Sigmoid colon (tissue), 6 donors: ENCODE measurements at regions not wholly inside any gene's neighbourhood (a gene's known extent, or its start where the extent isn't known, plus 50 kb on each side); places are given as distances from the start of the nearest gene placed in this dataset.
A peak's percentile ranks its signal among the peaks of the same experiment; 100 is the strongest.

Experiments used
- DNase-seq: peaks from one replicate; pipeline ENCODE4 v3.0.0-alpha.2; 2019
- H3K27ac ChIP-seq, 4 donors: fragments of 200-600 bp; sonication (generic); one replicate each; pipeline ENCODE4 v1.5.1; 2016 to 2019; ENCODE audit warnings: mild to moderate bottlenecking in 1 of 4
- H3K27me3 ChIP-seq, 3 donors: fragments of 200-600 bp; sonication (generic); one replicate each; pipeline ENCODE4 v1.5.1; 2019; ENCODE audit warnings: mild to moderate bottlenecking in 1 of 3
- H3K36me3 ChIP-seq, 4 donors: fragments of 200-600 bp; sonication (generic); one replicate each; pipeline ENCODE4 v1.5.1; 2016 to 2019
- H3K4me1 ChIP-seq, 4 donors: fragments of 200-600 bp; sonication (generic); one replicate each; pipeline ENCODE4 v1.5.1; 2017 to 2019
- H3K4me3 ChIP-seq, 4 donors: fragments of 200-600 bp; sonication (generic); one replicate each; pipeline ENCODE4 v1.5.1; 2017 to 2019; ENCODE audit warnings: mild to moderate bottlenecking in 2 of 4, moderate library complexity in 1 of 4
- H3K9me3 ChIP-seq, 4 donors: fragments of 200-600 bp in 3 of 4; sonication (generic) in 3 of 4; one replicate each; pipeline versions ENCODE4 v1.5.1 to v1.6.1; 2013 to 2019
- CTCF ChIP-seq, 4 experiments: fragments of 450-650 bp in 3 of 4; fragments of 200-600 bp in 1 of 4; IDR thresholded peaks; one replicate each; pipeline ENCODE4 v1.5.1; 2016 to 2019; ENCODE audit warnings: antibody characterized with exemption in 4 of 4, mild to moderate bottlenecking in 3 of 4, moderate library complexity in 2 of 4
- EP300 ChIP-seq, 4 donors: sonication (generic); formaldehyde crosslinking; IDR thresholded peaks; one replicate each; pipeline ENCODE4 v1.6.1; 2017; ENCODE audit warnings: antibody characterized with exemption in 4 of 4
- POLR2A ChIP-seq, 2 donors: fragments of 450-650 bp; IDR thresholded peaks; one replicate each; pipeline ENCODE4 v1.6.1; 2016; ENCODE audit warnings: antibody characterized with exemption in 2 of 2, mild to moderate bottlenecking in 2 of 2, moderate library complexity in 2 of 2
- POLR2AphosphoS5 ChIP-seq, 4 donors: sonication (generic); formaldehyde crosslinking; IDR thresholded peaks; one replicate each; pipeline ENCODE4 v1.6.1; 2017; ENCODE audit warnings: antibody characterized with exemption in 4 of 4
- WGBS, 2 donors: extraction: QIAGEN DNeasy Blood & Tissue Kit; methylation state at CpG; one replicate each; pipeline ENCODE4 v1.1.7; 2013; 5-methylcytosine and 5-hydroxymethylcytosine counted together
- intact Hi-C: fragments of 100-400 bp; cut with DNase I; formaldehyde crosslinking; loops from one replicate; pipeline ENCODE4 v1.15.1; 2023
- donor health status: healthy with polysubstance abuse.
- donor health status: healthy.

GRCh38 chr16:85490407-85491057 lies 122.6 kb upstream of the GSE1 start:
- H3K27me3 ChIP-seq = no peaks in the 10 kb centered on the region
- H3K4me3 ChIP-seq = no peak overlapping the region
- TF ChIP-seq POLR2A (IDR thresholded peaks at IDR 0.05) (no peak), EP300 (IDR thresholded peaks at IDR 0.05) (no peak), CTCF (IDR thresholded peaks at IDR 0.05) (no peak), POLR2AphosphoS5 (IDR thresholded peaks at IDR 0.05) (no peak)
- no peaks in the 10 kb centered on the region for H3K9me3 ChIP-seq
- no peak for DNase-seq
- no peaks in the 10 kb centered on the region for H3K36me3 ChIP-seq
- H3K27ac ChIP-seq = no peak overlapping the region
- peaks cover 0 to 22% (median 20%) of the 10 kb centered on the region in 4 donors for H3K4me1 ChIP-seq
- intact Hi-C loops = no loop called here
- 85 to 93% methylated on average over 27 of the region's 27 CpGs for WGBS, 2 donors

GRCh38 chr16:85491058-85491771 lies 121.9 kb upstream of the GSE1 start:
- intact Hi-C loops = no loop called here
- TF ChIP-seq POLR2AphosphoS5 (IDR thresholded peaks at IDR 0.05) = no peak
- no peak for TF ChIP-seq EP300 (IDR thresholded peaks at IDR 0.05)
- TF ChIP-seq CTCF (IDR thresholded peaks at IDR 0.05) = peak in 2 of 4 experiments; percentile 26 to 46
- Histone ChIP-seq H3K9me3 (no peaks in the 10 kb centered on the region), H3K4me1 (peaks cover 0 to 22% (median 20%) of the 10 kb centered on the region in 4 donors), H3K27ac (peak overlapping the region in 3 of 4 donors; percentile 46 to 61 (median 57)), H3K4me3 (no peak overlapping the region), H3K36me3 (no peaks in the 10 kb centered on the region), H3K27me3 (no peaks in the 10 kb centered on the region)
- DNase-seq = no peak
- 51 to 74% methylated on average over 17 of the region's 17 CpGs for WGBS, 2 donors

- Histone ChIP-seq H3K36me3 (no peaks in the 10 kb centered on the region), H3K4me3 (no peak overlapping the region), H3K4me1 (peaks cover 0 to 22% (median 20%) of the 10 kb centered on the region in 4 donors), H3K9me3 (no peaks in the 10 kb centered on the region), H3K27me3 (no peaks in the 10 kb centered on the region), H3K27ac (peak overlapping the region; percentile 21 to 61 (median 52))
- intact Hi-C loops = no loop called here
- TF ChIP-seq POLR2AphosphoS5 (IDR thresholded peaks at IDR 0.05) (peak in 3 of 4 donors; percentile 19 to 22 (median 21)), EP300 (IDR thresholded peaks at IDR 0.05) (no peak)
- peak; percentile 91 for DNase-seq
- WGBS, 2 donors = 23 to 40% methylated on average over 17 of the region's 17 CpGs
Observed at GRCh38 chr16:85491798-85492294, 121.3 kb upstream of the GSE1 start.

- Histone ChIP-seq H3K36me3 (no peaks in the 10 kb centered on the region), H3K4me1 (peaks cover 0 to 22% (median 20%) of the 10 kb centered on the region in 4 donors), H3K4me3 (no peak overlapping the region), H3K9me3 (no peaks in the 10 kb centered on the region), H3K27me3 (no peaks in the 10 kb centered on the region), H3K27ac (peak overlapping the region in 3 of 4 donors; percentile 42 to 57 (median 46))
- DNase-seq = no peak
- WGBS, 2 donors = 65 to 71% methylated on average over 12 of the region's 12 CpGs
- no peak for TF ChIP-seq CTCF (IDR thresholded peaks at IDR 0.05)
- TF ChIP-seq POLR2A (IDR thresholded peaks at IDR 0.05) = no peak
- TF ChIP-seq POLR2AphosphoS5 (IDR thresholded peaks at IDR 0.05) = no peak
- TF ChIP-seq EP300 (IDR thresholded peaks at IDR 0.05) = no peak
- intact Hi-C loops = no loop called here
Observed at GRCh38 chr16:85492295-85492864, 120.7 kb upstream of the GSE1 start.

GRCh38 chr16:85494315-85494714 lies 118.8 kb upstream of the GSE1 start:
- DNase-seq = no peak
- Histone ChIP-seq H3K9me3 (no peaks in the 10 kb centered on the region), H3K4me1 (peaks cover 0 to 22% (median 20%) of the 10 kb centered on the region in 4 donors), H3K4me3 (no peak overlapping the region), H3K27ac (no peak overlapping the region), H3K27me3 (no peaks in the 10 kb centered on the region), H3K36me3 (no peaks in the 10 kb centered on the region)
- WGBS, 2 donors = 87 to 88% methylated on average over 1 of the region's 1 CpG
- intact Hi-C loops = no loop called here
- TF ChIP-seq CTCF (IDR thresholded peaks at IDR 0.05) = no peak
- TF ChIP-seq EP300 (IDR thresholded peaks at IDR 0.05) = no peak
- TF ChIP-seq POLR2AphosphoS5 (IDR thresholded peaks at IDR 0.05) = no peak
- no peak for TF ChIP-seq POLR2A (IDR thresholded peaks at IDR 0.05)
